Kidney (tissue), 13 donors: ENCODE measurements at regions not wholly inside any gene's neighbourhood (a gene's known extent, or its start where the extent isn't known, plus 50 kb on each side); places are given as distances from the start of the nearest gene placed in this dataset.

ENCODE experiments used
- DNase-seq, 5 donors: peaks; one replicate each; pipeline ENCODE4 v3.0.0-alpha.2; 2013 to 2020
- FAIRE-seq: peaks from 2 replicates; lab custom pipeline; 2012; peaks lifted over from hg19 to GRCh38; lab: Jason Lieb, UNC
- H3K27ac ChIP-seq, 2 donors: one replicate each; pipeline ENCODE4 v1.7.0; 2013; ENCODE audit warnings: low read depth in 2 of 2, low read length in 2 of 2, inconsistent platforms in 1 of 2
- H3K27me3 ChIP-seq: one replicate; pipeline ENCODE4 v1.7.1; 2013; ENCODE audit warnings: low read length, inconsistent platforms; ENCODE audit not compliant: control insufficient read depth, insufficient read depth
- H3K36me3 ChIP-seq, 3 donors: one replicate each; pipeline versions ENCODE4 v1.7.0 to v1.7.1; 2013; ENCODE audit warnings: low read length in 3 of 3, control low read depth in 1 of 3, inconsistent platforms in 1 of 3; ENCODE audit not compliant: insufficient read depth in 3 of 3, control insufficient read depth in 2 of 3
- H3K4me1 ChIP-seq, 3 donors: one replicate each; pipeline versions ENCODE4 v1.7.0 to v1.7.1; 2013; ENCODE audit warnings: low read length in 3 of 3, inconsistent platforms in 1 of 3, low read depth in 1 of 3; ENCODE audit not compliant: control insufficient read depth in 2 of 3, insufficient read depth in 2 of 3
- H3K4me3 ChIP-seq, 3 donors: one replicate each; pipeline versions ENCODE4 v1.7.0 to v1.8.1; 2013; ENCODE audit warnings: low read length in 3 of 3, control low read depth in 1 of 3, inconsistent platforms in 1 of 3
- H3K9ac ChIP-seq, 3 donors: one replicate each; pipeline versions ENCODE4 v1.7.0 to v1.7.1; 2013; ENCODE audit warnings: low read length in 3 of 3, control low read depth in 1 of 3, inconsistent platforms in 1 of 3
- H3K9me3 ChIP-seq, 3 donors: one replicate each; pipeline versions ENCODE4 v1.7.0 to v1.7.1; 2013; ENCODE audit warnings: low read length in 3 of 3, control low read depth in 1 of 3, inconsistent platforms in 1 of 3; ENCODE audit not compliant: control insufficient read depth in 2 of 3, insufficient read depth in 1 of 3
- intact Hi-C: fragments of 100-400 bp; cut with DNase I; formaldehyde crosslinking; loops from one replicate; pipeline ENCODE4 v1.11.1; 2022
- TF ChIP-seq, protein P1 (sequence below): IDR thresholded peaks from 3 replicates; pipeline ENCODE4 v1.5.1; 2012; ENCODE audit warnings: mild to moderate bottlenecking, moderate library complexity, borderline replicate concordance; ENCODE audit not compliant: insufficient read depth; ENCODE audit errors: extremely low read depth
- donor health status: control.
- donor health status: control.
- donor health status: control.
- donor health status: control.
- donor health status: control.
- donor health status: DM: yes; HTN: yes; CAD: no.
- donor health status: Normal renal cell carcinoma (clear cell type).

DNA sequence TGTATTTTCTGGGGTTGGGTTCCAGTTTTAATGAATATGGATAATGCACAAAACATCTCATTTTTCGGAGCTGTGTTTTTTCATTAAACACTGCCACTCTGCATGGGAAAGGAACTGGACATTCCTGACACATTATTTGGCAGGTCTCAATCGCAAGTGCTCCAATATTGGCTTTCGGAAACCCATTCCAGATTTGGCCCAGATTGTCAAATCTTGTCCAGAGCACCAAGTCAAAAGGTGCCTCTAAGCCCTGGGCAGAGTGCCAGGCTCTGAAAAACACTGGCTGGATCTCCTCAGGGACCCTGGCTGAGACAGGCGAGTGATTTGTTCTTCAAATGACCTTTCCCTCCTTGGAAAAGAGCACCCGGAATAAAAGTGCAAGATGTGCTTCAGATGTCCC is 68.4 kb upstream of the MRPS6 start:
- no peaks in the 10 kb centered on the region for H3K9me3 ChIP-seq
- no peak overlapping the region for H3K4me3 ChIP-seq
- H3K9ac ChIP-seq: no peak overlapping the region
- FAIRE-seq: no peak
- no peak overlapping the region for H3K27ac ChIP-seq
- intact Hi-C loops: no loop called here
- H3K4me1 ChIP-seq: peaks cover 0 to 4% (median 0%) of the 10 kb centered on the region in 3 donors
- no peaks in the 10 kb centered on the region for H3K36me3 ChIP-seq
- TF ChIP-seq, protein P1, sequence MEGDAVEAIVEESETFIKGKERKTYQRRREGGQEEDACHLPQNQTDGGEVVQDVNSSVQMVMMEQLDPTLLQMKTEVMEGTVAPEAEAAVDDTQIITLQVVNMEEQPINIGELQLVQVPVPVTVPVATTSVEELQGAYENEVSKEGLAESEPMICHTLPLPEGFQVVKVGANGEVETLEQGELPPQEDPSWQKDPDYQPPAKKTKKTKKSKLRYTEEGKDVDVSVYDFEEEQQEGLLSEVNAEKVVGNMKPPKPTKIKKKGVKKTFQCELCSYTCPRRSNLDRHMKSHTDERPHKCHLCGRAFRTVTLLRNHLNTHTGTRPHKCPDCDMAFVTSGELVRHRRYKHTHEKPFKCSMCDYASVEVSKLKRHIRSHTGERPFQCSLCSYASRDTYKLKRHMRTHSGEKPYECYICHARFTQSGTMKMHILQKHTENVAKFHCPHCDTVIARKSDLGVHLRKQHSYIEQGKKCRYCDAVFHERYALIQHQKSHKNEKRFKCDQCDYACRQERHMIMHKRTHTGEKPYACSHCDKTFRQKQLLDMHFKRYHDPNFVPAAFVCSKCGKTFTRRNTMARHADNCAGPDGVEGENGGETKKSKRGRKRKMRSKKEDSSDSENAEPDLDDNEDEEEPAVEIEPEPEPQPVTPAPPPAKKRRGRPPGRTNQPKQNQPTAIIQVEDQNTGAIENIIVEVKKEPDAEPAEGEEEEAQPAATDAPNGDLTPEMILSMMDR: no peak
- DNase-seq: no peak
- H3K27me3 ChIP-seq: no peaks in the 10 kb centered on the region

DNA sequence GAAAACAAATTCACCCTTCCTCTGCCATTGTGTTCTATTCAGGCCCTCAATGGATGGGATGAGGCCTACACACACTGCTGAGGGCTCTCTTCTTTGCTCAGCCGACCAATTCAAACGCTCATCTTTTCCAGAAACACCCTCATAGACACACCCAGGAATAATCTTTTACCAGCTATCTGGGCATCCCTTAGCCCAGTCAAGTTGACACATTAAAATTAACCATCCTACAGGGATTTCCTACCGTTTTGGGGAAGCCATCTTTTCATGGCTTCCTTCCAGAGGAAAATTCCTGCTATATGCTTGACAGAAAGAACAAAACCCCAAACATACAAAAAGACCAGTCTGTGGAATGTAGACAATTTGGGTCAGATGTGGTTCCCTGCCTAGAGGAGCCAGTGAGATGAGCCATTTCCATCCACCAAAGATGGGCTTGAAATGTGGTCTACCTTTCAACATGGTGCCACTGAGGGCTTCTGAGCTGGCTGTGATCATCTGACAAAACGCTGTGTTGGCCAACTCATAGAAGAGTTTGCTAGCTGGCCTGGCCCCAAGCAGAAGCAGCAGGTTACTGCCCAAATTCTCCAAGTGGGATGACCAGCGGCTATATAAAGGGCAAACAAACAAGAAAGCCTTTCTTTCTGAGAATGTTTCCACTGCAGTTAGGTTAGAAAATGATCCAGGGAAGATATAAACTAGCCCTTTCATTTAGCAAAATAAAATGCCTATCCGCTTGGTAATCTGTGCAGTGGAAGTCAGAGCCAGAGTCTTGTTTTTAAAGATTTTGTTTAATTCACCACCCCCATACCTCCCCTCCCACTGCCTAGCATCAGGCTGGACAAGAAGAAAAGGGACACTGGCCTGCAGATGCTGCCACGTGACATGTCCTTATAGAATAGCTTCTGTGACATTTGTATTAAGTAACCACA is 69.1 kb upstream of the MRPS6 start:
- DNase-seq: no peak
- no peaks in the 10 kb centered on the region for H3K27me3 ChIP-seq
- no peaks in the 10 kb centered on the region for H3K9me3 ChIP-seq
- H3K4me1 ChIP-seq: peaks cover 0 to 4% (median 0%) of the 10 kb centered on the region in 3 donors
- H3K36me3 ChIP-seq: no peaks in the 10 kb centered on the region
- intact Hi-C loops: no loop called here
- H3K9ac ChIP-seq: no peak overlapping the region
- no peak for FAIRE-seq
- H3K4me3 ChIP-seq: no peak overlapping the region
- TF ChIP-seq, protein P1: no peak
- no peak overlapping the region for H3K27ac ChIP-seq

DNA sequence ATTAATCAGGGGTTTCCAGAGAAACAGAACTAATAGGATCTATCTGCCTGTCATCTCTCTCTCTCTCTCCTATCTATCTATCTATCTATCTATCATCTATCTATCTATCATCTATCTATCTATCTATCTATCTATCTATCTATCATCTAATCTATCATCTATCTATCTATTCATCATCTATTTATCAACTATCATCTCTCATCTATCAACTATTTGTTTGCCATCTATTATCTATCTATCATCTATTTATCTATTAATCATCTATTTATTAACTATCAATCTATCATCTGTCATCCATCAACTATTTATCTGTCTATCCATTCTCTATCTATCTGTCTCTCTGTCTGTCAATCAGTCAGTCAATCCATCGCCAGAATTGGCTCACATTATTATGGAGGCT is 70.0 kb upstream of the MRPS6 start:
- FAIRE-seq: no peak

More for the DNA sequence above, 70.0 kb upstream of the MRPS6 start:
- H3K27ac ChIP-seq: no peak overlapping the region
- H3K4me3 ChIP-seq: no peak overlapping the region
- H3K27me3 ChIP-seq: no peaks in the 10 kb centered on the region
- no peak for DNase-seq
- peaks cover 0 to 4% (median 0%) of the 10 kb centered on the region in 3 donors for H3K4me1 ChIP-seq
- no peaks in the 10 kb centered on the region for H3K9me3 ChIP-seq
- intact Hi-C loops: no loop called here
- TF ChIP-seq, protein P1: no peak
- H3K36me3 ChIP-seq: no peaks in the 10 kb centered on the region
- no peak overlapping the region for H3K9ac ChIP-seq
